K562 (cell line): ENCODE measurements at regions not wholly inside any gene's neighbourhood (a gene's known extent, or its start where the extent isn't known, plus 50 kb on each side); places are given as distances from the start of the nearest gene placed in this dataset.

ENCODE experiments used
- CTCF ChIP-seq, 3 experiments: IDR thresholded peaks in 2 of 3; conservative IDR thresholded peaks in 1 of 3; 2 replicates each; pipeline ENCODE4 v1.5.1; 2011 to 2012; ENCODE audit warnings: low read length in 3 of 3, mild to moderate bottlenecking in 3 of 3, control low read depth in 2 of 3, improper control_type of control experiment in 1 of 3, inconsistent platforms in 1 of 3, low read depth in 1 of 3, mixed read lengths in 1 of 3, moderate library complexity in 1 of 3; ENCODE audit not compliant: insufficient read depth in 2 of 3
- KLF10 ChIP-seq: fragments of 250-450 bp; sonication (Bioruptor Pico); IDR thresholded peaks from 2 replicates; pipeline ENCODE4 v1.6.1; 2021; ENCODE audit warnings: matching md5 sums
- OTX1 ChIP-seq: fragments of 450-650 bp; formaldehyde crosslinking; IDR thresholded peaks from 2 replicates; pipeline ENCODE4 v1.4.0; 2022; ENCODE audit warnings: mild to moderate bottlenecking
- RAD21 ChIP-seq, 2 experiments: fragments of 250-450 bp in 1 of 2; fragments of 450-650 bp in 1 of 2; sonication (Bioruptor Pico) in 1 of 2; formaldehyde crosslinking in 1 of 2; IDR thresholded peaks in 1 of 2; conservative IDR thresholded peaks in 1 of 2; 2 replicates each; pipeline versions ENCODE4 v1.4.0 to v1.8.0; 2020 to 2022; ENCODE audit warnings: mild to moderate bottlenecking in 2 of 2, moderate library complexity in 1 of 2

- TF ChIP-seq KLF10 = no peak
- TF ChIP-seq RAD21 (CRISPR knock-in tag; conservative IDR thresholded peaks at IDR 0.05 in 1 of 2, IDR thresholded peaks at IDR 0.05 in 1 of 2) = no peak
- TF ChIP-seq OTX1 (CRISPR knock-in tag) = no peak
- TF ChIP-seq CTCF (IDR thresholded peaks at IDR 0.05 in 2 of 3, conservative IDR thresholded peaks at IDR 0.05 in 1 of 3; ENCODE audit: insufficient read depth in 2 of 3, low read depth in 1 of 3, low read length in 3 of 3) = no peak
These were observed 231.9 kb downstream of the CHIC2 start for GRCh38 chr4:53832549-53832948.
